ENCODE measurements at regions not wholly inside any gene's neighbourhood (a gene's known extent, or its start where the extent isn't known, plus 50 kb on each side); places are given as distances from the start of the nearest gene placed in this dataset.

DNA sequence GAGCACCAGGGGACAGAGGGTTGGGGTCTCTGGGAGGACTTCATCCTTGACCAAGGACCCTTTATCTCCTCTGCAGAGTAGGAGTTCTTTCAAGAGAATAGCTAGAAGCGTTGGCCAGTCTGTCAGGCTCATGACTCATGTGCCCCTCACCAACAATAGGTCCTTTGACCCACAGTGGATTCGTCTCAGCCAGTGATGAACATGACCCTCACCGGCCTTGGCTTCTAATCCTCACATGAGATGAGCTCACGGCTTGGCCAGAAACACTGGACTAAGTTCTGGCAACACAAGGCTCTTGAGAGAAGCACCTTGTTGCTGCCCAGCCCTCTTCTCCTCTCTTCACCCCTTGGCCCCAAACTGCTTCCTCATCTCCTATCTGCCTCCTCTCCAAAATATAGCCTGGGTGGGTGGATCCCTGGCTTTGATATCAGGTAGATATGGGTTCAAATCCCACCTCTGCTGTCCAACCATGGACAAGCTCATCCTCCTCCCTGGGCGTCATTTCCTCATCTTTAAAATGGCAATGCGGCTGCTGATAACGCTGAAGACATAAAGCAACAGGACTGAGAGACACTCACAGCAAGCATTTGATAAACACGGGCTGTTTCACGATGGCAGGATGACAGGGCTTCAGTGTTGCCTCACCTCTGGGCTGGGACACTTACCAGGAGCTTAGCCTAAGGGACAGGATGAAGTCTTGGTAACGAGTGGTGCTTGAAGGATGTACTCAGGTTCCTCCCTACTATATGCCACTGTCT is 446.7 kb upstream of the PROK2 start:
- TF ChIP-seq POLR2A (IDR thresholded peaks at IDR 0.05; ENCODE audit: low read depth, low read length) = no peak
- TF ChIP-seq TAF1 (IDR thresholded peaks at IDR 0.05; ENCODE audit: low read depth, low read length) = no peak
- no peak for TF ChIP-seq POLR2AphosphoS5 (IDR thresholded peaks at IDR 0.05; ENCODE audit: low read depth, low read length)
- no peak for TF ChIP-seq POU2F2 (IDR thresholded peaks at IDR 0.05; ENCODE audit: low read depth, low read length)

Data from GM12891 (cell line).